A549 (cell line): ENCODE measurements at regions not wholly inside any gene's neighbourhood (a gene's known extent, or its start where the extent isn't known, plus 50 kb on each side); places are given as distances from the start of the nearest gene placed in this dataset.

Experiments
- CHD2 ChIP-seq: fragments of 150-350 bp; IDR thresholded peaks from 2 replicates; pipeline ENCODE4 v1.6.1; 2014; ENCODE audit warnings: low read length; ENCODE audit not compliant: partially characterized antibody
- EHMT2 ChIP-seq: fragments of 200-600 bp; sonication (generic); IDR thresholded peaks from 2 replicates; pipeline ENCODE4 v1.6.1; 2016; ENCODE audit warnings: antibody characterized with exemption, low read depth, mild to moderate bottlenecking, moderate library complexity
- EP300 ChIP-seq, 2 experiments: fragments of >200 bp; sonication (Bioruptor Twin); formaldehyde crosslinking; IDR thresholded peaks; 2 replicates in 1 of 2; 3 replicates in 1 of 2; pipeline ENCODE4 v1.6.1; 2016 to 2017
- ESRRA ChIP-seq: fragments of 150-350 bp; IDR thresholded peaks from 2 replicates; pipeline ENCODE4 v1.6.1; 2014; ENCODE audit warnings: mild to moderate bottlenecking, low read length, borderline replicate concordance
- HDAC2 ChIP-seq: fragments of 200-600 bp; sonication (generic); IDR thresholded peaks from 2 replicates; pipeline ENCODE4 v1.6.1; 2016
- HOXA7 ChIP-seq: fragments of 250-450 bp; sonication (Bioruptor Pico); IDR thresholded peaks from 2 replicates; pipeline ENCODE4 v1.5.0; 2020; ENCODE audit warnings: mild to moderate bottlenecking, moderate library complexity
- KDM1A ChIP-seq: fragments of 200-600 bp; sonication (generic); IDR thresholded peaks from 2 replicates; pipeline ENCODE4 v1.6.1; 2016; ENCODE audit warnings: low read depth, mild to moderate bottlenecking
- MYC ChIP-seq: IDR thresholded peaks from 2 replicates; pipeline ENCODE4 v1.6.1; 2012; ENCODE audit warnings: mild to moderate bottlenecking, inconsistent platforms, low read length, improper control_type of control experiment, borderline replicate concordance
- RCOR1 ChIP-seq: fragments of 150-350 bp; IDR thresholded peaks from 2 replicates; pipeline ENCODE4 v1.6.1; 2014; ENCODE audit warnings: antibody characterized with exemption, low read length, low read depth
- ZC3H11A ChIP-seq: fragments of 450-650 bp; IDR thresholded peaks from 2 replicates; pipeline ENCODE4 v1.6.1; 2014; ENCODE audit warnings: antibody characterized with exemption, mild to moderate bottlenecking
- TF ChIP-seq, protein P1 (sequence below): fragments of >200 bp; sonication (Bioruptor Twin); formaldehyde crosslinking; IDR thresholded peaks from 3 replicates; pipeline ENCODE4 v1.5.1; 2016

DNA sequence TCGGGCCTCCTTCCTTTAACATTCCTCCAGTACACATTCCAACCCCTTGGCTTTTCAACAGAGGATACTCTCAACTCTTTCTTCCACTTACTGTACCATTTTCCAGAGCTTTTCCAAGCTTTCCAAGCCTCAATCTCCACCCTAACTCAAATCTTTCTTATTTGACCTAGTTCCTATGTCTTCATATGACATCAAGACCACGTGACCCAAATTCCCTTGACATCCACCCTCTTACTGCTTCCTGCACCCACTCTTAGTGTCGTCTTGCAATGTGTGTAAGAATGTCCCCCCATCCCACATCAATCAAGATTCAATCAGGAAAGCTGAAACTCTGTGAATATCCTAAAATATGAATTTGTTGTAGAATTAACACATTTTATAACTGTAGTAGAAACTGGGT is 155.0 kb downstream of the OMA1 start:
- TF ChIP-seq HOXA7 (CRISPR knock-in tag) (no peak), ZC3H11A (no peak), EHMT2 (no peak), ESRRA (no peak), CHD2 (no peak), RCOR1 (no peak), KDM1A (no peak), HDAC2 (no peak), MYC (no peak), EP300 (IDR thresholded peaks at IDR 0.05) (no peak)
- TF ChIP-seq, protein P1, sequence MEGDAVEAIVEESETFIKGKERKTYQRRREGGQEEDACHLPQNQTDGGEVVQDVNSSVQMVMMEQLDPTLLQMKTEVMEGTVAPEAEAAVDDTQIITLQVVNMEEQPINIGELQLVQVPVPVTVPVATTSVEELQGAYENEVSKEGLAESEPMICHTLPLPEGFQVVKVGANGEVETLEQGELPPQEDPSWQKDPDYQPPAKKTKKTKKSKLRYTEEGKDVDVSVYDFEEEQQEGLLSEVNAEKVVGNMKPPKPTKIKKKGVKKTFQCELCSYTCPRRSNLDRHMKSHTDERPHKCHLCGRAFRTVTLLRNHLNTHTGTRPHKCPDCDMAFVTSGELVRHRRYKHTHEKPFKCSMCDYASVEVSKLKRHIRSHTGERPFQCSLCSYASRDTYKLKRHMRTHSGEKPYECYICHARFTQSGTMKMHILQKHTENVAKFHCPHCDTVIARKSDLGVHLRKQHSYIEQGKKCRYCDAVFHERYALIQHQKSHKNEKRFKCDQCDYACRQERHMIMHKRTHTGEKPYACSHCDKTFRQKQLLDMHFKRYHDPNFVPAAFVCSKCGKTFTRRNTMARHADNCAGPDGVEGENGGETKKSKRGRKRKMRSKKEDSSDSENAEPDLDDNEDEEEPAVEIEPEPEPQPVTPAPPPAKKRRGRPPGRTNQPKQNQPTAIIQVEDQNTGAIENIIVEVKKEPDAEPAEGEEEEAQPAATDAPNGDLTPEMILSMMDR = no peak
